ENCODE measurements at regions not wholly inside any gene's neighbourhood (a gene's known extent, or its start where the extent isn't known, plus 50 kb on each side); places are given as distances from the start of the nearest gene placed in this dataset.

- no peak for DNase-seq
These were observed 51.0 kb upstream of the ARL8B start for GRCh38 chr3:5071061-5071460.

DNA sequence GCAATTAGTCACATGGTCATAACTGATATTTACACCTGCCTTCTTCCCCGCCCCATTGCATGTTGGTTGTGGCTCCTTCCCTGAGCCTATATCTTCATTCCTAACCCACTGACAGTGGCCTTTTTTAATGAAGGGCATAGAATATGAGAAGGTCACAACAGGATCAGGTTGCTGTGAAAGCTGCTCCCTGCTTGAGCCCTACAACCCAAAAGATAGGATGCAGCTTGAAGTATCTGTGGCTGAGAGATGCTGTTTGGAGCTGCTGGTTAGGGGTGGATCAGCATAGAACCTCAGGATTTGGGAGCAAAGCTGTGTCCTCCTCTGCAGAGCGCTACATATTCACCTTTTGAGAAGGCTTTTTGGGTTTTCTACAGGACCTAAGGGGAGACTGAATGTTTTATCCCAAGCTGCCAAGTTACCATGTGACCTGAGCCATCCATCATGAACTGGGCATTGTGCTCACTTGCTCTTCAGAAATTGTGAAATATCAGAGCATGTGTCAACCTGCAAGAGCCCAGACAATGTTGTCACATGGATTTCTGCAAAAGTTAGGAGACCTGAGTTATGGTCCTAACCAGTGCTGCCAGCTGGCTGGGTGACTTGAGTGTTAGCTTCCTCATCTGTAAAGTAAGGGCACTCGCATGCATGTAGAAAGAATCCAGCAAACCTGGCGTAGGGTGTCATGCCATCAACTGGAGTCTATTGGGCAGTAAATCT lies 49.8 kb upstream of the ARL8B start:
- DNase-seq, result no peak

All from right forelimb (tissue), 1 donor.